ENCODE measurements at regions not wholly inside any gene's neighbourhood (a gene's known extent, or its start where the extent isn't known, plus 50 kb on each side); places are given as distances from the start of the nearest gene placed in this dataset.

DNA sequence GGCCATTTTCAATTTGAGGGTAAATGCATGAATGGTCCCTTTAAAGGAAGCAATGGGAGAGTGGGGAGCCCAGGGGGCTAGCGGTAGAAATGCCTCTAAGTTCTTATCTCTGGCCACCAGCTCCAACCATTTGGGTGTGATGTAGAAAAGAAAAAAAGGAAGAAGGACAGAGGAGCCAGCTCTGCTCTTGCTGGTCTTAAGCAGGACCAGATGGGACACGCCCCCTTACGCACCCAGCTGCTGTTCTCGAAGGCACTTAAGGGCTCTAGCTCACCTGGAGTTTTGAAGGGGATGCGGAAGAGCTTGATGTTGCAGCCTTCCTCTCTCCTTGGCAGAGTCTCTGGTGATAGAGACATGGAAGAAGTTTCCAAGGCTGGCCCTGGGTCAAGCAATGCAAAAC lies 59.5 kb upstream of the RNF144B start:
- TF ChIP-seq, protein P1, sequence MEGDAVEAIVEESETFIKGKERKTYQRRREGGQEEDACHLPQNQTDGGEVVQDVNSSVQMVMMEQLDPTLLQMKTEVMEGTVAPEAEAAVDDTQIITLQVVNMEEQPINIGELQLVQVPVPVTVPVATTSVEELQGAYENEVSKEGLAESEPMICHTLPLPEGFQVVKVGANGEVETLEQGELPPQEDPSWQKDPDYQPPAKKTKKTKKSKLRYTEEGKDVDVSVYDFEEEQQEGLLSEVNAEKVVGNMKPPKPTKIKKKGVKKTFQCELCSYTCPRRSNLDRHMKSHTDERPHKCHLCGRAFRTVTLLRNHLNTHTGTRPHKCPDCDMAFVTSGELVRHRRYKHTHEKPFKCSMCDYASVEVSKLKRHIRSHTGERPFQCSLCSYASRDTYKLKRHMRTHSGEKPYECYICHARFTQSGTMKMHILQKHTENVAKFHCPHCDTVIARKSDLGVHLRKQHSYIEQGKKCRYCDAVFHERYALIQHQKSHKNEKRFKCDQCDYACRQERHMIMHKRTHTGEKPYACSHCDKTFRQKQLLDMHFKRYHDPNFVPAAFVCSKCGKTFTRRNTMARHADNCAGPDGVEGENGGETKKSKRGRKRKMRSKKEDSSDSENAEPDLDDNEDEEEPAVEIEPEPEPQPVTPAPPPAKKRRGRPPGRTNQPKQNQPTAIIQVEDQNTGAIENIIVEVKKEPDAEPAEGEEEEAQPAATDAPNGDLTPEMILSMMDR (IDR thresholded peaks at IDR 0.05; ENCODE audit: low read length): no peak
- TF ChIP-seq EZH2phosphoT487 (IDR thresholded peaks at IDR 0.05; ENCODE audit: low read length): no peak
- TF ChIP-seq EZH2 (optimal IDR thresholded peaks at IDR 0.05; ENCODE audit: low read depth, low read length): no peak

Data from MM.1S (cell line).